IMR-90 (cell line): ENCODE measurements at regions not wholly inside any gene's neighbourhood (a gene's known extent, or its start where the extent isn't known, plus 50 kb on each side); places are given as distances from the start of the nearest gene placed in this dataset.

Source experiments
- ATAC-seq: fragments of 200-7000 bp; cut with Tn5 transposase; 2 replicates; pipeline ENCODE4 v1.9.1; 2020; ENCODE audit warnings: low read depth, mild to moderate bottlenecking, moderate library complexity
- BruUV-seq: library from RNA; stranded (reverse); fragments of 400-500 nt; replicated peaks from 2 replicates; lab custom pipeline; 2021; lab: Mats Ljungman, UMichigan
- CTCF ChIA-PET: fragments of 300-600 bp; formaldehyde crosslinking; extraction: SDS; loops from one replicate; lab custom pipeline; 2021; ENCODE audit warnings: antibody characterized with exemption; lab: Yijun Ruan, JAX
- POLR2A ChIA-PET: fragments of 300-600 bp; sonication (Branson Sonifier 250); formaldehyde crosslinking; loops from one replicate; lab custom pipeline; 2022; ENCODE audit warnings: antibody characterized with exemption; ENCODE audit not compliant: unreplicated experiment; lab: Charles Lee
- DNase-seq: peaks from one replicate; pipeline ENCODE4 v3.0.0; 2013
- H2AFZ ChIP-seq: replicated peaks from 2 replicates; pipeline ENCODE3; 2013; ENCODE audit warnings: low read length, mild to moderate bottlenecking; ENCODE audit not compliant: poor library complexity
- H2AK5ac ChIP-seq: 2 replicates; pipeline ENCODE4 v1.6.1; 2013; ENCODE audit warnings: low read depth, low read length, inconsistent platforms
- H2AK9ac ChIP-seq: replicated peaks from 2 replicates; pipeline ENCODE3; 2013; ENCODE audit warnings: mild to moderate bottlenecking, low read depth, low read length, moderate library complexity; ENCODE audit not compliant: poor library complexity
- H2BK120ac ChIP-seq: 2 replicates; pipeline ENCODE4 v1.6.1; 2013; ENCODE audit warnings: low read depth, low read length, inconsistent platforms
- H2BK15ac ChIP-seq: 3 replicates; pipeline ENCODE4 v1.6.1; 2013; ENCODE audit warnings: low read depth, low read length, inconsistent platforms
- H2BK20ac ChIP-seq: 2 replicates; pipeline ENCODE4 v1.6.1; 2013; ENCODE audit warnings: low read depth, mild to moderate bottlenecking, inconsistent platforms, low read length, moderate library complexity
- H2BK5ac ChIP-seq: 2 replicates; pipeline ENCODE4 v1.6.1; 2013; ENCODE audit warnings: mild to moderate bottlenecking, low read depth, low read length, inconsistent platforms; ENCODE audit not compliant: poor library complexity, severe bottlenecking
- H3K14ac ChIP-seq: replicated peaks from 2 replicates; pipeline ENCODE4 v1.6.1; 2013; ENCODE audit warnings: low read depth, low read length, inconsistent platforms
- H3K18ac ChIP-seq: 2 replicates; pipeline ENCODE4 v1.6.1; 2013; ENCODE audit warnings: low read depth, low read length, control low read depth
- H3K23ac ChIP-seq: 2 replicates; pipeline ENCODE4 v1.6.1; 2013; ENCODE audit warnings: low read depth, low read length, inconsistent platforms
- H3K27ac ChIP-seq: 2 replicates; pipeline ENCODE4 v1.5.1; 2013; ENCODE audit warnings: mild to moderate bottlenecking, control low read depth, low read length; ENCODE audit not compliant: insufficient read depth
- H3K27me3 ChIP-seq: 2 replicates; pipeline ENCODE4 v1.6.1; 2013; ENCODE audit warnings: low read length; ENCODE audit not compliant: control insufficient read depth, insufficient read depth
- H3K36me3 ChIP-seq: 2 replicates; pipeline ENCODE4 v1.6.1; 2013; ENCODE audit warnings: low read length, mixed read lengths; ENCODE audit not compliant: control insufficient read depth, insufficient read depth
- H3K4ac ChIP-seq: 2 replicates; pipeline ENCODE4 v1.6.1; 2013; ENCODE audit warnings: low read depth, low read length, inconsistent platforms
- H3K4me1 ChIP-seq: 2 replicates; pipeline ENCODE4 v1.6.1; 2013; ENCODE audit warnings: low read length, mixed read lengths; ENCODE audit not compliant: control insufficient read depth, insufficient read depth
- H3K4me2 ChIP-seq: 2 replicates; pipeline ENCODE4 v1.6.1; 2013; ENCODE audit warnings: low read depth, mild to moderate bottlenecking, control low read depth, low read length, moderate library complexity
- H3K4me3 ChIP-seq: 2 replicates; pipeline ENCODE4 v1.5.1; 2013; ENCODE audit warnings: low read depth, mild to moderate bottlenecking, control low read depth, low read length, moderate library complexity; ENCODE audit not compliant: insufficient read depth
- H3K56ac ChIP-seq: 2 replicates; pipeline ENCODE4 v1.6.1; 2013; ENCODE audit warnings: low read length, inconsistent platforms; ENCODE audit not compliant: insufficient read depth; ENCODE audit errors: extremely low read depth
- H3K79me1 ChIP-seq, 2 experiments: 2 replicates each; pipeline ENCODE4 v1.6.1; 2013; ENCODE audit warnings: low read length in 2 of 2, inconsistent platforms in 1 of 2, low read depth in 1 of 2
- H3K9ac ChIP-seq: 2 replicates; pipeline ENCODE4 v1.6.1; 2013; ENCODE audit warnings: low read depth, low read length, control low read depth
- H3K9me1 ChIP-seq: 2 replicates; pipeline ENCODE4 v1.6.1; 2013; ENCODE audit warnings: low read length, inconsistent platforms; ENCODE audit not compliant: insufficient read depth
- H3K9me3 ChIP-seq: 2 replicates; pipeline ENCODE4 v1.6.1; 2013; ENCODE audit warnings: low read length; ENCODE audit not compliant: control insufficient read depth, insufficient read depth
- H4K20me1 ChIP-seq: 2 replicates; pipeline ENCODE4 v1.6.1; 2013; ENCODE audit warnings: low read length, inconsistent platforms; ENCODE audit not compliant: insufficient read depth
- H4K5ac ChIP-seq: 2 replicates; pipeline ENCODE4 v1.6.1; 2013; ENCODE audit warnings: mild to moderate bottlenecking, low read depth, low read length, control low read depth
- H4K8ac ChIP-seq, 2 experiments: 2 replicates each; pipeline ENCODE4 v1.6.1; 2013; ENCODE audit warnings: low read depth in 2 of 2, low read length in 2 of 2, control low read depth in 1 of 2, inconsistent platforms in 1 of 2
- H4K91ac ChIP-seq: 2 replicates; pipeline ENCODE4 v1.6.1; 2013; ENCODE audit warnings: low read depth, low read length, inconsistent platforms; ENCODE audit not compliant: insufficient read depth
- CEBPB ChIP-seq: IDR thresholded peaks from 2 replicates; pipeline ENCODE4 v1.6.1; 2012; ENCODE audit warnings: low read depth, low read length, improper control_type of control experiment
- ELK1 ChIP-seq: fragments of 150-350 bp; IDR thresholded peaks from 2 replicates; pipeline ENCODE4 v1.6.1; 2016; ENCODE audit warnings: low read depth, mild to moderate bottlenecking, low read length, moderate library complexity, borderline replicate concordance
- MAFK ChIP-seq: IDR thresholded peaks from 2 replicates; pipeline ENCODE4 v1.6.1; 2012; ENCODE audit warnings: low read depth, low read length, improper control_type of control experiment
- MXI1 ChIP-seq: IDR thresholded peaks from 2 replicates; pipeline ENCODE4 v1.6.1; 2012; ENCODE audit warnings: low read depth, mild to moderate bottlenecking, low read length, moderate library complexity, borderline replicate concordance
- WGBS, 2 experiments: methylation state at CpG; one replicate each; pipeline versions ENCODE4 v1.1.5 to v1.1.7; 2013; ENCODE audit warnings: missing lambda C conversion rate in 2 of 2; ENCODE audit not compliant: insufficient read length in 1 of 2; ENCODE audit errors: extremely low coverage in 2 of 2; 5-methylcytosine and 5-hydroxymethylcytosine counted together
- dilution Hi-C: fragments of 300-500 bp; cut with HindIII; formaldehyde crosslinking; loops from one replicate; pipeline ENCODE4 v1.14.3; 2018; ENCODE audit warnings: low sequenced_read_pairs; ENCODE audit not compliant: unreplicated experiment
- in situ Hi-C: fragments of 300-500 bp; cut with MboI; formaldehyde crosslinking; loops from 3 replicates; pipeline ENCODE4 v1.14.3; 2019; ENCODE audit warnings: low sequenced_read_pairs, inconsistent platforms, mixed read lengths
- intact Hi-C: fragments of 100-400 bp; cut with micrococcal nuclease; formaldehyde crosslinking; loops from 2 replicates; pipeline ENCODE4 v1.10.0; 2022

GRCh38 chr2:6770006-6770405 lies 95.7 kb downstream of the CMPK2 start:
- Histone ChIP-seq H3K4me3 (no peak overlapping the region), H3K4me2 (no peak overlapping the region), H3K18ac (no peak overlapping the region), H2AK5ac (no peak overlapping the region), H3K27ac (no peak overlapping the region), H2AK9ac (no peak overlapping the region), H2BK15ac (no peak overlapping the region), H3K56ac (no peak overlapping the region), H4K20me1 (no peaks in the 10 kb centered on the region), H3K4me1 (no peaks in the 10 kb centered on the region), H3K4ac (no peak overlapping the region), H2BK20ac (no peak overlapping the region), H3K79me1 (no peaks in the 10 kb centered on the region), H2BK120ac (no peak overlapping the region), H3K27me3 (no peaks in the 10 kb centered on the region; the same call in 1 of the 2 replicates), H4K5ac (no peak overlapping the region), H3K9me3 (no peaks in the 10 kb centered on the region), H2BK5ac (no peak overlapping the region), H4K8ac (no peak overlapping the region), H3K36me3 (no peaks in the 10 kb centered on the region), H3K9ac (no peak overlapping the region), H3K14ac (no peak overlapping the region), H2AFZ (no peak overlapping the region), H4K91ac (no peak overlapping the region), H3K23ac (no peak overlapping the region), H3K9me1 (no peaks in the 10 kb centered on the region)
- POLR2A ChIA-PET = no interaction called here
- dilution Hi-C loops (no loop called here), intact Hi-C loops (loop anchor here (10.0 kb wide), 2 partner anchors 585 to 855 kb away; no protein-coding TSS in a partner anchor), in situ Hi-C loops (no loop called here)
- no peak for DNase-seq
- BruUV-seq = no TSS peak
- 64% methylated on average over 6 of the region's 16 CpGs; no CpG with 5 or more reads in 1 of the 2 experiments for WGBS, 2 experiments
- TF ChIP-seq MAFK (no peak), ELK1 (no peak), MXI1 (no peak), CEBPB (no peak)
- no peak for ATAC-seq
- CTCF ChIA-PET = no interaction called here
